GM18867 (cell line): ENCODE measurements at regions not wholly inside any gene's neighbourhood (a gene's known extent, or its start where the extent isn't known, plus 50 kb on each side); places are given as distances from the start of the nearest gene placed in this dataset.
"Not testable (repeated sequence)": the region's sequence is repeated elsewhere in the genome, so short reads cannot be mapped to it uniquely, and the experiment has no call there.

Experiments used
- ATAC-seq: cut with Tn5 transposase; IDR thresholded peaks from one replicate; pipeline ENCODE4 v1.9.1; 2021; ENCODE audit warnings: mild to moderate bottlenecking, moderate library complexity; ENCODE audit not compliant: unreplicated experiment

- no peak for ATAC-seq
Observed at GRCh38 chr4:13981499-13981898, 354.0 kb upstream of the BOD1L1 start.

DNA sequence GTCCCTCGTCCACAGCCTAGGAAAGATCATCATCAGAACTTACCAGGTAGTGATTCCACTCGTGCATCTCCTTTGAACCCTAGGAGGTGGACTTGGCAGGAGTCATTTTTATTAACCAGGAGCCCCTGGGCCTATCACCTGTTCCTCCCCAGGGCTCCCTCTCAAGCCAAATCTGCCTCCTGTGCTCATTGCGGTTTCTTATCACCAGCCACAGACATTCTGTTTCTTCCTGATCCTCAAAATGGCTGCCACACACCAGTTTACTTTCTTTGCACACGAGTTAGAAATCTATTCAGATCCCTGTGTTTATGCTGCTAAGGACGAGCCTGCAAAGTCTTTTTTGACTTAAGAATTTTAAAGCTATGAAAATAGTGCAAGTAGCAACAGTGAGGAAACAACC, 354.5 kb upstream of the BOD1L1 start:
- no peak for ATAC-seq

GRCh38 chr4:13983189-13983790, 355.8 kb upstream of the BOD1L1 start:
- no peak for ATAC-seq

GRCh38 chr4:13984991-13985800, 357.7 kb upstream of the BOD1L1 start:
- no peak for ATAC-seq

GRCh38 chr4:13985837-13986236, 358.3 kb upstream of the BOD1L1 start:
- no peak for ATAC-seq

DNA sequence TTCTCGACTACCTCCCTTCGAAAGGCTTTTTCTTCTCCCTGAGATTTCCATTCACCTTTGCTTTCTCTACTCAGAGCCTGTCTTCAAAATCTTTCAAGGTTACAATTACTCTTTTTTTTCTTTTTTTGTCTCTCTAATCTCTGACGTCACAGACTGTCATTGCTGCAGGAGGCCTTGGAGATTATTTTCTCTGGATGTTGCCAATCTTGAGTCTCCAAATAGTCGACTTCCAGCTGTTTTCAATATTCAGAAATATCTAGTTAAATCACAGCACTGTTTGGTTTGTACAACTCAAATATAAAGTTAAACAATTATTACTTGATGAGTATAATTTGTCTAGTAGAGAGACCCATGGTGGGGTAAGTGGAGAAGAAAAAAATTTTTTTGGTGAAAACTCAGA, 359.0 kb upstream of the BOD1L1 start:
- ATAC-seq = no peak

- no peak for ATAC-seq
Observed at GRCh38 chr4:13988353-13989305, 361.1 kb upstream of the BOD1L1 start.

DNA sequence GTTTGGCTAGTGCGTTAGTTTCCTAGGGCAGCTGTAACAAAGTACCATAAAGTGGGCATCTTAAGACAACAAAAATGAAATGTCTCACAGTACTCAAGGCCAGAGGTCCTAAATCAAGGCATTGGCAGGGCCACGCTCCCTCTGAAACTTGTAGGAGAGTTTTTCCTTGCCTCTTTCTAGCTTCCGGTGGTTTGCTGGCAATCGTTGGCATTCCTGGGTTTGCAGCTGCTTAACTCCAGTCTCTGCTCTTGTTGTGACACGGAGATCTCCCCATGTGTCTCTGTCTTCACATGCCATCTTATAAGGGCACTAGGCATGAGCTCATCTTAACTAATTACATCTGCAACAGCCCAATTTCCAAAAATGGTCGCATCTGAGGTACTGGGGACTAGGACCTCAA, 362.0 kb upstream of the BOD1L1 start:
- ATAC-seq = no peak

- ATAC-seq = no peak
Observed at GRCh38 chr4:13990596-13991589, 363.4 kb upstream of the BOD1L1 start.

DNA sequence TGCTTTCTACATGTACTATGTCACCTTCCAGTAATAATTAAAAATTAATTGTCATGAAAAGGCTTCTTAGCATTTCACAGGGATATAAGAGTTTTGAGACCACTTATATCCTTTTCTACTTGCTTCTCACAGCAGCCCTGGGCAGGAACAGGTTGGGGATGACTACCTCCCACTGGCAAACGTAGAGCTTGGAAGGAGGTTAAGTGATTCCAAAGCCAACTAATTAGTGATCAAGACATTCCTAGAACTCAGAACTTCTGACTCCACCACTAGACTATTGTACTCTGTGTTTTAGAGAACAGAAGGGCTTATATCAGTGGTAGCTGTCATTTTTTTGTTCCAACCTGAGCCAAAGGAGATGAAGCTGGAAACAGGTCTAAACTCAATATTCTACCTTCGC, 364.5 kb upstream of the BOD1L1 start:
- ATAC-seq = no peak

- ATAC-seq = no peak
Observed at GRCh38 chr4:13992975-13993520, 365.5 kb upstream of the BOD1L1 start.

DNA sequence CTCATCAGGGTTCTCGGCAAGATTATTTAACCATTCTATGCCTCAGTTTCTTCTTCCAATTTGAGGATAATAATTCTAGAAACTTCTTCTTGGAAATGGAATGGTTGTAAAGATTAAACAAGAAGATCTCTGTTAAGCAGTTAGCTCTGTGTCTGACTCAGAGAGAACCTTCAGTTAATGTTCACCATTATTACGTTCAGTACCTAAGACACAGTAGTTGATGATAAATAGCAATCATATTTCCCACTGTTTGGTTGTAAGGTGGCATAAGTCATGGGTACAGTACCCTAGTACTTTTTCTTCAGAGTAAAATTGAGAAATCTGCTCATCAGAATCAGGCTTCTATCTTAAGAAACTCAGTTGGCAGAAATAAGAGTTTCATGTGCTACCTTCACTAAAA, 366.5 kb upstream of the BOD1L1 start:
- ATAC-seq = no peak

GRCh38 chr4:13998850-13999445, 371.4 kb upstream of the BOD1L1 start:
- ATAC-seq = no peak

DNA sequence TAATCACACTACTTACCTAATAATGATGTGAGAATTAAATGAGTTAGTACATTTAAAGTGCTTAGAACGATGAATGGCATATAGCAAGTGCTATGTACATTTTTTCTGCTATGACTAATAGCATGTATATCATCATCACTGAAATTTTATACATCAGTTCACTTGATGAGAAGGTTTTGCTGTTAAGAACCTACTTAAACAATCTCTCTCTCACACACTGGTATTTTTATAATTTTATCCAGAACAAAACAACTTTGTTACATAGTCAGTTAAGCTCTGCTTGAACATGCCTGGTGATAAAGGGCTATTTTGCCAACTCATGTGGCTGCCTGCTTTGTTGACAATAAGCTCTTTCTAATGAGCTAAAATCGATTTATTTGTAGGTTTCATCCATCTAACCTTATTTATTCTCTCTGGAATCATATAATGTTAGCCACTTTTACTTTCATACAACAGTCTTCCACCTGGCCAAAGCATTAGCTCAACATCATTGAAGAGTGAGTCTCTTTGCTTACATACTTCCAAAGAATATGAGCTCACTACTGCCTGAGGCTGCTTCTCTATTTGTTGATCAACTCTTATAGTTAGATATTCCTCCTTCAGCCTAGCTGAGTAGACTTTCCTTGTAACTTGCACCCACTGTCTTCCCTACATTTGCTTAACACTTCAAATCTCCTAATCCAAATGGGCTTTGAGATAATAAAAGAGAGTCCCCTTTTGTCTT, 372.7 kb upstream of the BOD1L1 start:
- no peak for ATAC-seq

DNA sequence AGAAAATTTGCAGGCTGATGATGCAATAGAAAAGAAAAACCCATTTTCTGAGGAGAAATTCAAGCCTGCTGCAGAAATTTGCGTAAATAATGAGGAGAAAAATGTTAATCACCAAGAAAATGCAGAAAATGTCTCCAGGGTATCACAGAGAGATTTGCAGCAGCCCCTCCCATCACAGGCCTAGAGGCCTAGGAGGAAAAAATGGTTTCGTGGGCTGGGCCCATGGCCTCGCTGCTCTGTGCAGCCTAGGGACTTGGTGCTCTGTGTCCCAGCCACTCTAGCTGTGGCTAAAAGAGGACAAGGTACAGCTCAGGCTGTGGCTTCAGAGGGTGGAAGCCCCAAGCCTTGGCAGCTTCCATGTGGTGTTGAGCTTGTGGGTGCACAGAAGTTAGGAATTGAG, 374.8 kb upstream of the BOD1L1 start:
- ATAC-seq = not testable (repeated sequence)

DNA sequence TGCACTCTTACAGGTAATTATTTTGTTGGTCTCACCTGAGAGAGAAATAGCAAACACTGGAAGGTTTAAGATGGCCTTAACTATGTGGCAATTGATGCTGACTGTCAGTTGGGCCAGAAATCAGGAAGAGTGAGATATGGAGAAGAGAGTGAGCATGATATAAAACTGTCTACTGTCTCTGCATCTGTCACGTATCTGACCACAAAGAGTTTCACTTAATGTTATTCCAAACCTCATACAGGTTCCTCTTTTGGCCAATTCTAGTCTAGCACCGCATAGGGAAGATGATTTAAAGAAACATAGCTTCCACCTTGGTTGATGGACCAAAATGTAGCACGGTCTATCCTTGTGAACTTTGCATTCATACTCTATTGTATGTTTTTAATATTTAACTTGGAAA, 381.0 kb upstream of the BOD1L1 start:
- ATAC-seq = no peak

DNA sequence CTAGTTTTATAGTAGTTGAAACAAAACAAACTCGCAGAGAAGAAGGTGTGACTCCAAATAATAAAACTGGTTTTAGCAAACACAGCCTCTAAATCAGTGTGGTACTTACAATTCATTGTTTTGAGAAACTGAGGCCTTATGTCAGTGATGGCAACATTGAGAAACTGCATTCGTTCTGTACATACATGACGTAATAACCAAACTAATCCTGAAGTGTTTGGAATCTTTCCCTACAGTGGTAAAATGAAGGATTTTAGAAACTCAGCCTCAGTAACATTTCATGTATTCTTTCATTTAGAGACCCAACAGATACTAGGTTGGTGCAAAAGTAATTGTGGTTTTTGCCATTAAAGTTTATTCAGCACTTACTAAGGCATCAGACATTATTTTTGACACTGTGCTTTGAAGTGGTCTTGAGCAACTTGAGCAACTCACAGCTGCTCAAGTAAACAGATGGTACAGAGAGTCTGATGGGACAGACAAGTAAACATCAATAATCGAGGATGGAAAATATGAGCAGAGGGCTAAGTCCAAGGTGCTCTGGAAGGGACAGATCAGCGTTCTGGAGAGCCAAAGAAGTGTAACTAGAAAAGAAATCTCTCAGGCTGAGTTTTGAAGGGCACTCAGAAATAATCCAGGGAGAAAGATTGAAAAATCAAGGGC, 390.8 kb upstream of the BOD1L1 start:
- no peak for ATAC-seq

- ATAC-seq = no peak
Observed at GRCh38 chr4:14022456-14022855, 394.9 kb upstream of the BOD1L1 start.
